ENCODE measurements at regions not wholly inside any gene's neighbourhood (a gene's known extent, or its start where the extent isn't known, plus 50 kb on each side); places are given as distances from the start of the nearest gene placed in this dataset.

DNA sequence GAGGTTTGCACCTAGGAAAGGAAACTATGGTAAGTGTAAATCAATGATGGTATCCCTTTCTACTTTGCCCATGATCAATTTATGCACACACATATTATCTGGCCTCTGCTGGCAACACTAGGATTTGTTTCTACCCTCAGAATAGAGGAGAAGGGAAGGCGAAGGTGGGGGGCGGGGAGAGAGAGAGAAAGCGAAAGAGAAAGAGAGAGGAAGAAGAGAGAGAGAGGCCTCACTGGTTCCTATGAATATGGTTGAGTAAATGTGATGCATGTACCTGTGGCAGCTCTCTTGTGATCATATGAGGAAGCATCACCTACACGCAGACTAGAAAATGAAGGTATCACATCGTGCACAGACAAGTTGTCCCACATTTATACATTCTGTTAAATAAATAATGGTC is 882.0 kb upstream of the SLITRK6 start:
- Histone ChIP-seq H3K4me1 (ENCODE audit: control insufficient read depth in 1 of 2, insufficient read depth in 2 of 2, low read length in 2 of 2) (no peaks in the 10 kb centered on the region), H3K9me3 (ENCODE audit: control insufficient read depth, low read length) (no peaks in the 10 kb centered on the region), H3K4me3 (ENCODE audit: low read length in 2 of 2) (no peak overlapping the region), H3K27me3 (ENCODE audit: control insufficient read depth in 1 of 2, insufficient read depth in 2 of 2, low read length in 1 of 2) (no peaks in the 10 kb centered on the region), H3K36me3 (ENCODE audit: control insufficient read depth in 1 of 2, insufficient read depth in 2 of 2, low read length in 1 of 2) (no peaks in the 10 kb centered on the region), H3K27ac (ENCODE audit: low read depth in 1 of 2, low read length in 2 of 2) (no peak overlapping the region)
- DNase-seq (no peak), ATAC-seq (ENCODE audit: low FRiP score) (no peak)
- intact Hi-C loops (cut with DNase I): no loop called here
- WGBS, 2 donors: 69 to 77% methylated on average over 5 of the region's 5 CpGs

GRCh38 chr13:86684402-86684801 is 885.2 kb upstream of the SLITRK6 start:
- ATAC-seq (ENCODE audit: low FRiP score) (no peak), DNase-seq (no peak)
- Histone ChIP-seq H3K27ac (ENCODE audit: low read depth in 1 of 2, low read length in 2 of 2) (no peak overlapping the region), H3K4me1 (ENCODE audit: control insufficient read depth in 1 of 2, insufficient read depth in 2 of 2, low read length in 2 of 2) (no peaks in the 10 kb centered on the region), H3K9me3 (ENCODE audit: control insufficient read depth, low read length) (no peaks in the 10 kb centered on the region), H3K27me3 (ENCODE audit: control insufficient read depth in 1 of 2, insufficient read depth in 2 of 2, low read length in 1 of 2) (no peaks in the 10 kb centered on the region), H3K36me3 (ENCODE audit: control insufficient read depth in 1 of 2, insufficient read depth in 2 of 2, low read length in 1 of 2) (no peaks in the 10 kb centered on the region), H3K4me3 (ENCODE audit: low read length in 2 of 2) (no peak overlapping the region)
- intact Hi-C loops (cut with DNase I): no loop called here

DNA sequence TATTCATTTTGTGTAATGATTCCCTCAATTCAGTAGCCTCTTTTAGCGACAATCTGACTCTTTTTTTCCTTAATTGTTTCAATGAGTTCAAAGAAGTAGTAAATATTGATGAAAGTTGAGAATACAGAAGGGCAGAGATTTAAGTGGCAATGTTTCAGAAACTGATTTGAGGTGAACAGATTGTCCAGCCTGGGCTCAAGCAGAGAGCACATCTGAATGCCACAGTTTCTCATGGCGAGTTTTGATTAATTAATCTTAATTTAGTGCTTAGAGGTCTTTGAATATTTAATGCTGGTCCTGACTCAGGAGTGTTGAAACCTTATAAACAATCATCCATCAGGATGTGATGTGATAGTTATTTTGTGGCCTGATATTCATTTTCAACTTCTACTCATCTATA is 890.7 kb upstream of the SLITRK6 start:
- H3K9me3 ChIP-seq (ENCODE audit: control insufficient read depth, low read length): no peaks in the 10 kb centered on the region
- WGBS, 2 donors: 56 to 59% methylated on average over 2 of the region's 2 CpGs
- no peak for ATAC-seq (ENCODE audit: low FRiP score)

DNA sequence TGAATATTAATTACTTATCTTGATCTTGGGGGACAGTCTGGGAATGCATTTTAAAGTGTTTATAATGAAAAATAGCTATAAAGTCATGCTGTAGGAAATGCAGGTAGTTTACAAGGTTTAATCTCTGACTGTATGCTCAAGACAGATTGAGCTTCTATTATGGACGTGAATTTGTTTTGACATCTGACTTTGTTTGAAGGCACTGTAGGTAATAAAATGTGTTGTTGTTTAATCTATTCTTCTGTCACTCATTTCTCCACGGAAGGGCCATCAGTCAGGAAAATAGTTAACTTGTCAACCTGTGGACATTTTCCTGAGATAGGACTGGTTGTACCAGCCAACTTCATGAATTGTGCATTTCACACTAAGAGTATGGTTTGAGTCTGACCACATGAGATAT is 893.1 kb upstream of the SLITRK6 start:
- intact Hi-C loops (cut with DNase I): no loop called here
- no peak for ATAC-seq (ENCODE audit: low FRiP score)
- no peak overlapping the region for H3K27ac ChIP-seq (ENCODE audit: low read depth in 1 of 2, low read length in 2 of 2)
- H3K27me3 ChIP-seq (ENCODE audit: control insufficient read depth in 1 of 2, insufficient read depth in 2 of 2, low read length in 1 of 2): no peaks in the 10 kb centered on the region
- H3K4me1 ChIP-seq (ENCODE audit: control insufficient read depth in 1 of 2, insufficient read depth in 2 of 2, low read length in 2 of 2): no peaks in the 10 kb centered on the region
- H3K4me3 ChIP-seq (ENCODE audit: low read length in 2 of 2): no peak overlapping the region
- no peaks in the 10 kb centered on the region for H3K9me3 ChIP-seq (ENCODE audit: control insufficient read depth, low read length)
- no peaks in the 10 kb centered on the region for H3K36me3 ChIP-seq (ENCODE audit: control insufficient read depth in 1 of 2, insufficient read depth in 2 of 2, low read length in 1 of 2)
- WGBS, 2 donors: 47 to 54% methylated on average over 2 of the region's 2 CpGs
- DNase-seq: no peak

More for the DNA sequence above, 890.7 kb upstream of the SLITRK6 start:
- H3K4me1 ChIP-seq (ENCODE audit: control insufficient read depth in 1 of 2, insufficient read depth in 2 of 2, low read length in 2 of 2): no peaks in the 10 kb centered on the region
- H3K36me3 ChIP-seq (ENCODE audit: control insufficient read depth in 1 of 2, insufficient read depth in 2 of 2, low read length in 1 of 2): no peaks in the 10 kb centered on the region
- no peak for DNase-seq
- intact Hi-C loops (cut with DNase I): no loop called here
- H3K27me3 ChIP-seq (ENCODE audit: control insufficient read depth in 1 of 2, insufficient read depth in 2 of 2, low read length in 1 of 2): no peaks in the 10 kb centered on the region
- H3K4me3 ChIP-seq (ENCODE audit: low read length in 2 of 2): no peak overlapping the region
- no peak overlapping the region for H3K27ac ChIP-seq (ENCODE audit: low read depth in 1 of 2, low read length in 2 of 2)

DNA sequence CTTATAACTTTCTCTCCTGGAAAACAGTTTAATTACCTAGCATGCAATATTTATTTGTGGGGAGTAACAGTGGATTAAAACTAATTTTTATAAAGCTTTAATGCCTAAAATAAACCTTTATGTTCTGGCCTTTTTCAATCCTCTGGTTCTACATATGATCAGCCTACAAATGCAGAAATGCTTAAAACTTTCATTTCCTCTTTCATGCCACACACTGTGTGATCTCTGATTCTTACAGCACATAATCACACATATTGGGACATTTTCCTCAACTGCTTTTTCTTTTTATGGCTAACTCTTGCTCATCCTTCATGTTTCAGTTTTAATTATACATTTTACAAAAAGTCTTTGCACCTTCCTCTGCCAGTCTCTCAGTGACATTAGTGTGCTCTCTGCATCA is 910.8 kb upstream of the SLITRK6 start:
- H3K27ac ChIP-seq (ENCODE audit: low read depth in 1 of 2, low read length in 2 of 2): no peak overlapping the region
- ATAC-seq (ENCODE audit: low FRiP score) (no peak), DNase-seq (no peak)
- no peak overlapping the region for H3K4me3 ChIP-seq (ENCODE audit: low read length in 2 of 2)
- H3K4me1 ChIP-seq (ENCODE audit: control insufficient read depth in 1 of 2, insufficient read depth in 2 of 2, low read length in 2 of 2): no peaks in the 10 kb centered on the region
- H3K27me3 ChIP-seq (ENCODE audit: control insufficient read depth in 1 of 2, insufficient read depth in 2 of 2, low read length in 1 of 2): no peaks in the 10 kb centered on the region
- no peaks in the 10 kb centered on the region for H3K36me3 ChIP-seq (ENCODE audit: control insufficient read depth in 1 of 2, insufficient read depth in 2 of 2, low read length in 1 of 2)
- intact Hi-C loops (cut with DNase I): no loop called here
- no peaks in the 10 kb centered on the region for H3K9me3 ChIP-seq (ENCODE audit: control insufficient read depth, low read length)

DNA sequence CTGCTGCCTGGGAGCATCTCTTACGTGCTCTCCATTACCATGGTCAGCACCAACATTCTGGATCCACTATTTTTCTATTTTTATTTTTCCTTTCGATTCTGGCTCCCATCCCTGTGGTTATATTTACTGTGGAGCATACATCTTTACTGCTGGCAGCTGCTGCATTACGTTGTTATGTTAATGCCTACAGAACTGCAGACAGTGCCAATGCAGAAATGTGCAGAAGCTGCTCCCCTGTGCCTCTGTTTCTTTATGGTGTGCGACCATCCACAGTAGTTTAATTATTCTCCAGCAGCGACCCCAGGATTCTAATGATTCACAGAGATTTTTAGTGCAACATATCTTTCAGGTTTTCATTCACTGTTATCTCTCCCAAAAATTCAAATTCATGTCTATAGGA is 911.7 kb upstream of the SLITRK6 start:
- H3K27me3 ChIP-seq (ENCODE audit: control insufficient read depth in 1 of 2, insufficient read depth in 2 of 2, low read length in 1 of 2): no peaks in the 10 kb centered on the region
- no peaks in the 10 kb centered on the region for H3K4me1 ChIP-seq (ENCODE audit: control insufficient read depth in 1 of 2, insufficient read depth in 2 of 2, low read length in 2 of 2)
- WGBS, 2 donors: 43 to 45% methylated on average over 5 of the region's 5 CpGs
- no peak overlapping the region for H3K27ac ChIP-seq (ENCODE audit: low read depth in 1 of 2, low read length in 2 of 2)
- intact Hi-C loops (cut with DNase I): no loop called here
- ATAC-seq (ENCODE audit: low FRiP score) (no peak), DNase-seq (no peak)
- H3K36me3 ChIP-seq (ENCODE audit: control insufficient read depth in 1 of 2, insufficient read depth in 2 of 2, low read length in 1 of 2): no peaks in the 10 kb centered on the region
- no peak overlapping the region for H3K4me3 ChIP-seq (ENCODE audit: low read length in 2 of 2)
- no peaks in the 10 kb centered on the region for H3K9me3 ChIP-seq (ENCODE audit: control insufficient read depth, low read length)

- 66 to 68% methylated on average over 3 of the region's 3 CpGs for WGBS, 2 donors
- DNase-seq (no peak), ATAC-seq (ENCODE audit: low FRiP score) (no peak)
- no peak overlapping the region for H3K4me3 ChIP-seq (ENCODE audit: low read length in 2 of 2)
- no peaks in the 10 kb centered on the region for H3K27me3 ChIP-seq (ENCODE audit: control insufficient read depth in 1 of 2, insufficient read depth in 2 of 2, low read length in 1 of 2)
- no peaks in the 10 kb centered on the region for H3K9me3 ChIP-seq (ENCODE audit: control insufficient read depth, low read length)
- H3K4me1 ChIP-seq (ENCODE audit: control insufficient read depth in 1 of 2, insufficient read depth in 2 of 2, low read length in 2 of 2): no peaks in the 10 kb centered on the region
- H3K27ac ChIP-seq (ENCODE audit: low read depth in 1 of 2, low read length in 2 of 2): no peak overlapping the region
- intact Hi-C loops (cut with DNase I): no loop called here
- H3K36me3 ChIP-seq (ENCODE audit: control insufficient read depth in 1 of 2, insufficient read depth in 2 of 2, low read length in 1 of 2): no peaks in the 10 kb centered on the region
Measured at GRCh38 chr13:86714495-86714894, 915.3 kb upstream of the SLITRK6 start.

DNA sequence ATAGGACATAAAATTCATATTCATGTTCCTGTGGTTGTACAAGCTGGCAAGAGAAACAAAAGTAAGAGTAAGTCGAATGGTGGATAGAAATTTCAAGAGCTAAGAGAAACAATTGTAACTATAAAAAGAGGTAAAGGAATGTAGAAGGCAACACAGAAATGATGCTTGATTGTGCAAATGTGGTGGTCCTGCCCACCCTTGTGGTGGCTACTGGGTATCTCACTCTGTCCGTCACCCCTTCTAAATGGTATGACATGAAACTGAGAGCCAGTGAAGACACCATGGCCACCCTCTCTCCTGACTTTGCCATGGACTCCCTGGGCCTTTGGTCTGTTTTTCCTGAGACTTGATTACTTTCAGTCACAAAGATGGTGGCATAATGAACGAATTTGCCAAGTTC is 925.9 kb upstream of the SLITRK6 start:
- DNase-seq (no peak), ATAC-seq (ENCODE audit: low FRiP score) (no peak)
- no peaks in the 10 kb centered on the region for H3K27me3 ChIP-seq (ENCODE audit: control insufficient read depth in 1 of 2, insufficient read depth in 2 of 2, low read length in 1 of 2)
- WGBS, 2 donors: 44 to 45% methylated on average over 3 of the region's 3 CpGs
- H3K27ac ChIP-seq (ENCODE audit: low read depth in 1 of 2, low read length in 2 of 2): no peak overlapping the region
- intact Hi-C loops (cut with DNase I): no loop called here
- H3K4me1 ChIP-seq (ENCODE audit: control insufficient read depth in 1 of 2, insufficient read depth in 2 of 2, low read length in 2 of 2): no peaks in the 10 kb centered on the region
- H3K9me3 ChIP-seq (ENCODE audit: control insufficient read depth, low read length): no peaks in the 10 kb centered on the region
- no peak overlapping the region for H3K4me3 ChIP-seq (ENCODE audit: low read length in 2 of 2)
- no peaks in the 10 kb centered on the region for H3K36me3 ChIP-seq (ENCODE audit: control insufficient read depth in 1 of 2, insufficient read depth in 2 of 2, low read length in 1 of 2)

GRCh38 chr13:86729206-86729605 is 930.0 kb upstream of the SLITRK6 start:
- Histone ChIP-seq H3K9me3 (ENCODE audit: control insufficient read depth, low read length) (peaks cover 2% of the 10 kb centered on the region), H3K27me3 (ENCODE audit: control insufficient read depth in 1 of 2, insufficient read depth in 2 of 2, low read length in 1 of 2) (no peaks in the 10 kb centered on the region), H3K4me3 (ENCODE audit: low read length in 2 of 2) (no peak overlapping the region), H3K27ac (ENCODE audit: low read depth in 1 of 2, low read length in 2 of 2) (no peak overlapping the region), H3K36me3 (ENCODE audit: control insufficient read depth in 1 of 2, insufficient read depth in 2 of 2, low read length in 1 of 2) (no peaks in the 10 kb centered on the region), H3K4me1 (ENCODE audit: control insufficient read depth in 1 of 2, insufficient read depth in 2 of 2, low read length in 2 of 2) (no peaks in the 10 kb centered on the region)
- 24 to 26% methylated on average over 2 of the region's 2 CpGs for WGBS, 2 donors
- intact Hi-C loops (cut with DNase I): no loop called here
- ATAC-seq (ENCODE audit: low FRiP score): no peak
- DNase-seq: no peak

DNA sequence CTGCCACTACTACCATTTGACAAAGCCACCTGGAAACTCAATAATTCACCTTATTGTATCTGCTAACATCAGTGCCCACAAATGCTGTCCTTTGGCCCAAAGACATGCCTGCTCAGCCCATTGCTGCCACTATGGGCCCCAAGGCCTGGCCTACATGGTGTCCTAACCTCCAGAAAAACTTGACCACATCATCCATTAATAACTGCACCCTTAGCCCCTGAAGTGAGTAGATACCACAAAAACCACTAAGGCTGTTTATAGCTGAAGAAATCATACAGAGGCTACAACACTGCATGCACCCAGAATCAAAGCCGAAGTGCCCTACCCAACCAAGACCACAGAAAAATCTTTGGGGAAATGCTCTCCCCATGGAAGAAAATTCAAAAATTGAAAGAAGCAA is 932.8 kb upstream of the SLITRK6 start:
- Histone ChIP-seq H3K27ac (ENCODE audit: low read depth in 1 of 2, low read length in 2 of 2) (no peak overlapping the region), H3K9me3 (ENCODE audit: control insufficient read depth, low read length) (peaks cover 2% of the 10 kb centered on the region), H3K4me1 (ENCODE audit: control insufficient read depth in 1 of 2, insufficient read depth in 2 of 2, low read length in 2 of 2) (no peaks in the 10 kb centered on the region), H3K4me3 (ENCODE audit: low read length in 2 of 2) (no peak overlapping the region), H3K36me3 (ENCODE audit: control insufficient read depth in 1 of 2, insufficient read depth in 2 of 2, low read length in 1 of 2) (no peaks in the 10 kb centered on the region), H3K27me3 (ENCODE audit: control insufficient read depth in 1 of 2, insufficient read depth in 2 of 2, low read length in 1 of 2) (no peaks in the 10 kb centered on the region)
- ATAC-seq (ENCODE audit: low FRiP score): no peak
- 85 to 90% methylated on average over 1 of the region's 1 CpG for WGBS, 2 donors
- DNase-seq: no peak
- intact Hi-C loops (cut with DNase I): no loop called here
